Activated CD8-positive, alpha-beta memory T cell treated with anti-CD3 and anti-CD28 coated beads for 4 hours (primary cell): ENCODE measurements at regions not wholly inside any gene's neighbourhood (a gene's known extent, or its start where the extent isn't known, plus 50 kb on each side); places are given as distances from the start of the nearest gene placed in this dataset.
A peak's percentile ranks its signal among the peaks of the same experiment; 100 is the strongest.

ENCODE experiments used
- DNase-seq, 2 donors: peaks; one replicate each; pipeline ENCODE4 v3.0.0-alpha.2; 2020; ENCODE audit warnings: low read depth in 2 of 2

- DNase-seq, result no peak
Measured at GRCh38 chr2:118321432-118322105, 233.3 kb downstream of the INSIG2 start.

- no peak for DNase-seq
Measured at GRCh38 chr2:118320658-118321057, 232.4 kb downstream of the INSIG2 start.

GRCh38 chr2:118320196-118320595 lies 231.9 kb downstream of the INSIG2 start:
- no peak for DNase-seq

- DNase-seq, result no peak
Measured at GRCh38 chr2:118319271-118319684, 231.0 kb downstream of the INSIG2 start.

GRCh38 chr2:118315606-118316005 lies 227.3 kb downstream of the INSIG2 start:
- DNase-seq, result no peak

- no peak for DNase-seq
Measured at GRCh38 chr2:118312969-118313756, 224.9 kb downstream of the INSIG2 start.

GRCh38 chr2:118310681-118311429 lies 222.6 kb downstream of the INSIG2 start:
- no peak for DNase-seq

GRCh38 chr2:118309946-118310680 lies 221.8 kb downstream of the INSIG2 start:
- peak; percentile 7 to 8 for DNase-seq

GRCh38 chr2:118309257-118309945 lies 221.1 kb downstream of the INSIG2 start:
- DNase-seq, result no peak

GRCh38 chr2:118307864-118308263 lies 219.6 kb downstream of the INSIG2 start:
- DNase-seq, result no peak

- DNase-seq, result no peak
Measured at GRCh38 chr2:118301248-118301647, 213.0 kb downstream of the INSIG2 start.

GRCh38 chr2:118300832-118301231 lies 212.6 kb downstream of the INSIG2 start:
- DNase-seq, result no peak

GRCh38 chr2:118296663-118297062 lies 208.4 kb downstream of the INSIG2 start:
- no peak for DNase-seq

- DNase-seq, result no peak
Measured at GRCh38 chr2:118295592-118296390, 207.5 kb downstream of the INSIG2 start.

GRCh38 chr2:118294063-118294462 lies 205.8 kb downstream of the INSIG2 start:
- no peak for DNase-seq

GRCh38 chr2:118292991-118293390 lies 204.7 kb downstream of the INSIG2 start:
- DNase-seq, result no peak

- DNase-seq, result no peak
Measured at GRCh38 chr2:118291251-118291880, 203.1 kb downstream of the INSIG2 start.

GRCh38 chr2:118290411-118291250 lies 202.4 kb downstream of the INSIG2 start:
- DNase-seq, result no peak

GRCh38 chr2:118279005-118279404 lies 190.7 kb downstream of the INSIG2 start:
- DNase-seq, result no peak
